WERI-Rb-1 (cell line): ENCODE measurements at regions not wholly inside any gene's neighbourhood (a gene's known extent, or its start where the extent isn't known, plus 50 kb on each side); places are given as distances from the start of the nearest gene placed in this dataset.
"Not testable (repeated sequence)": the region's sequence is repeated elsewhere in the genome, so short reads cannot be mapped to it uniquely, and the experiment has no call there.

Experiments used
- DNase-seq: peaks from one replicate; pipeline ENCODE4 v3.0.0-alpha.2; 2020
- H3K27ac ChIP-seq: fragments of 250-450 bp; sonication (Bioruptor Pico); 2 replicates; pipeline ENCODE4 v1.5.1; 2020; ENCODE audit warnings: mild to moderate bottlenecking, moderate library complexity
- H3K27me3 ChIP-seq: fragments of 250-450 bp; sonication (Bioruptor Pico); 2 replicates; pipeline ENCODE4 v1.5.1; 2021; ENCODE audit warnings: mild to moderate bottlenecking, low read depth, moderate library complexity; ENCODE audit not compliant: insufficient read depth, severe bottlenecking
- H3K36me3 ChIP-seq: fragments of 250-450 bp; sonication (Bioruptor Pico); 2 replicates; pipeline ENCODE4 v1.5.1; 2020; ENCODE audit warnings: mild to moderate bottlenecking, moderate library complexity
- H3K4me3 ChIP-seq: 2 replicates; pipeline ENCODE4 v1.5.1; 2011; ENCODE audit warnings: low read depth, mild to moderate bottlenecking, control low read depth, low read length
- H3K9me3 ChIP-seq: fragments of 250-450 bp; sonication (Bioruptor Pico); 2 replicates; pipeline ENCODE4 v1.5.1; 2021; ENCODE audit warnings: mild to moderate bottlenecking, moderate library complexity; ENCODE audit not compliant: severe bottlenecking
- CTCF ChIP-seq: IDR thresholded peaks from 2 replicates; pipeline ENCODE4 v1.5.1; 2011; ENCODE audit warnings: low read depth, mild to moderate bottlenecking, control low read depth, inconsistent platforms, low read length

- H3K9me3 ChIP-seq = no peaks in the 10 kb centered on the region
- DNase-seq = no peak
Measured at GRCh38 chr6:92399911-92400310, 1019.4 kb downstream of the EPHA7 start.

GRCh38 chr6:92388706-92389105 lies 1030.7 kb downstream of the EPHA7 start:
- H3K36me3 ChIP-seq, H3K9me3 ChIP-seq, H3K27me3 ChIP-seq, H3K4me3 ChIP-seq, DNase-seq, H3K27ac ChIP-seq: not testable (repeated sequence)

More at GRCh38 chr6:92399911-92400310, 1019.4 kb downstream of the EPHA7 start:
- H3K27me3 ChIP-seq = no peaks in the 10 kb centered on the region
- TF ChIP-seq CTCF = no peak
- no peaks in the 10 kb centered on the region for H3K36me3 ChIP-seq
- H3K4me3 ChIP-seq = no peak overlapping the region
- no peak overlapping the region for H3K27ac ChIP-seq

- no peak overlapping the region for H3K27ac ChIP-seq
- no peaks in the 10 kb centered on the region for H3K36me3 ChIP-seq
- no peaks in the 10 kb centered on the region for H3K9me3 ChIP-seq
- H3K4me3 ChIP-seq = no peak overlapping the region
- no peak for TF ChIP-seq CTCF
- H3K27me3 ChIP-seq = no peaks in the 10 kb centered on the region
- DNase-seq = no peak
Measured at GRCh38 chr6:92380803-92381601, 1038.4 kb downstream of the EPHA7 start.

DNA sequence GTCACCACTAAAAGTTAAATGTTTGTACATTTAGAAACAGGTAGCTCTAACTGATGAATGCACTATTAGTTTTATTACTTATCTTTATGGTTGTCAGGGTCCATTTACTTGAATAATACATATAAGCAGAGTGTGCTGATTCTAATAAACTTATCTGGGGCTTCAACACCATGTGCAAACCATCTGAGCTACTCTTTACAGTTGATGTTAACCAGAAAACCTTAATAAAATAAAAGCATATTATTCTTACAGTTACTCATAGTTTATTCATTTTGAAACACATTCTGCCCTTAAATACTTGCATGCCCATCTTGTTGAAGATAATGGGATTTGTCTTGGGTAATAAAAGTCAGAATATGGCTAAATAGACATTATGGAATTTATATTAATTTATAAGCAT lies 1042.2 kb downstream of the EPHA7 start:
- H3K9me3 ChIP-seq = no peaks in the 10 kb centered on the region
- no peaks in the 10 kb centered on the region for H3K27me3 ChIP-seq
- H3K36me3 ChIP-seq = no peaks in the 10 kb centered on the region
- no peak for DNase-seq
- H3K4me3 ChIP-seq = no peak overlapping the region
- TF ChIP-seq CTCF = no peak
- no peak overlapping the region for H3K27ac ChIP-seq

DNA sequence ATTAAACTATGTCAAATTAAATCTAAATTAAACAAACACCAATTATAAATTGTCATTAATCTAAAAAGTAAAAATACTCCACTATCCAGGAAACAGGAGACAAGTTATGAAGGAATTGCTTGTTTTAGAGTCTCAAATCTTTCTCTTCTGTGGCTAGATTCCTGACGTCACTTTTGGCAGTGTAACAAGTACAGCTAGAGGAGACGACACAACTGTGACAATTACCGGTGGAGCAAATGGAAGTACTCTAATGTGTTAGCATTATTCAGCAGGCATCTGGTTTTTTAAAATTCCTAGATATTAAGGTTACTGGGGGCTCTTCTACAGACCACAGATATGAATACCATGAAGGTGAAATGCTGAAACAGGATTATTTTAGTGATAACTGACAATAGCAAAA lies 1042.7 kb downstream of the EPHA7 start:
- DNase-seq = no peak
- Histone ChIP-seq H3K27ac (no peak overlapping the region), H3K9me3 (no peaks in the 10 kb centered on the region), H3K36me3 (no peaks in the 10 kb centered on the region), H3K27me3 (no peaks in the 10 kb centered on the region), H3K4me3 (no peak overlapping the region)
- no peak for TF ChIP-seq CTCF

- DNase-seq = no peak
- peaks cover 5% of the 10 kb centered on the region for H3K9me3 ChIP-seq
- H3K27ac ChIP-seq = no peak overlapping the region
- no peak for TF ChIP-seq CTCF
- H3K36me3 ChIP-seq = no peaks in the 10 kb centered on the region
- H3K27me3 ChIP-seq = no peaks in the 10 kb centered on the region
- H3K4me3 ChIP-seq = no peak overlapping the region
Measured at GRCh38 chr6:92371211-92372208, 1047.8 kb downstream of the EPHA7 start.
